ENCODE measurements at regions not wholly inside any gene's neighbourhood (a gene's known extent, or its start where the extent isn't known, plus 50 kb on each side); places are given as distances from the start of the nearest gene placed in this dataset.

GRCh38 chr2:3131636-3132326 is 245.8 kb downstream of the EIPR1 start:
- TF ChIP-seq CTCF (IDR thresholded peaks at IDR 0.05) (no peak), POLR2AphosphoS5 (IDR thresholded peaks at IDR 0.05) (no peak), POLR2A (IDR thresholded peaks at IDR 0.05) (no peak), EP300 (IDR thresholded peaks at IDR 0.05; ENCODE audit: low read depth) (no peak)
